Activated T-cell treated with anti-CD3 and anti-CD28 coated beads for 1 hour (primary cell): ENCODE measurements at regions not wholly inside any gene's neighbourhood (a gene's known extent, or its start where the extent isn't known, plus 50 kb on each side); places are given as distances from the start of the nearest gene placed in this dataset.

Source experiments
- DNase-seq: peaks from one replicate; pipeline ENCODE4 v3.0.0-alpha.2; 2020; ENCODE audit warnings: low read depth

DNA sequence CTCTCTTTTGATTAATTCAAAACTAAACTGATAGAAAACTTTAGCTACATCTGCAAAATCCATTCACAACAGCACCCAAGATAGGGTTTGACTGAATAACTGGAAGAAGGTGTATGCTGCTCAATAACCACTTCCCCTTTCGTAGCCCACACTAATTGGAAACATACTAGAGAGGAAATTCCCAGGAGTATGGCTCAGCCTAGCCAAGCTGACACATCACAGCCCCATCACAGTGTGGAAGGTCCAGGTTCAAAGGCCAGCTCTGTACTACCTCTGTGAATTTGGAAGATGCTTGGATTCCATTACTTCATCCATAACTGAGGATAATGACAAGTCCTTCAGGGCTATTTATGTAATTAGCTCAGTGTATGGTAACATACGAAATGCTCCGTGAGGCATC lies 185.4 kb downstream of the FBXO15 start:
- no peak for DNase-seq

DNA sequence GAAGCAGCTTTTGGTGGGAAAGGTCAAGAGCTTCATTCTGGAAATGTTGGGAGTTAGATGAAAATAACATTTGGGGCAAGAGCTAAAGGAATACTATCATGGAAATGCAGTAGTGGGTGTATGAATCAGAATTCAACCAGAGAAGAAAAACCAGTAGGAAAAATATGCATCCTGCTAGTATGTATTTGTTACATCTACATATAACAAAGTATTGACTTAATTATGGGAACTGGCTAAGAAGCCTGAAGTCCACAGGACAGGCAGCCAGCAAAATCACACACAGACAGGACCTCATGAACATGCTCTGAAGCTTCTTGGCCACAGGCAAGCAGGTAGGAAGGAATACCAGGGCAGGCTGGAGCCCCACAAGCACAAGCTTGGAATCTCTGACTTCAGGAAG lies 185.8 kb downstream of the FBXO15 start:
- DNase-seq, result no peak

DNA sequence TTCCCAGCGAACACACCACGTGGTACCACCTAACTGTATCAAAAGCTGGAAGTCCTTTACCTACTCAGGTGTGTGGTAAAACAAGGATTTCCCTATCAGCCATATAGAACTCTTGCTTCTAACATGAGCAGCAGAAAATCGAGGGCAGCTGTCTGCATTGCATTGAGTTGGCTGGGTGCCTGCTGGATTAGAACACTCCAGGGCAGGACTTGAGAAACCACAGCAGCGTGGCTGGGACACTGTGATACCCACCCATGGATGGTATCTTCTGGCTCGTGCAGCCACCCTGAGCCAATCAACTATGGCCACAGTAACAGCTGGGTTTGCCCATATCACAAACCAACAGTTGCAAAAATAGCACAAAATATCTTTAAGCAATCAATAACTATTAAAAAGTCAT lies 188.3 kb downstream of the FBXO15 start:
- no peak for DNase-seq

DNA sequence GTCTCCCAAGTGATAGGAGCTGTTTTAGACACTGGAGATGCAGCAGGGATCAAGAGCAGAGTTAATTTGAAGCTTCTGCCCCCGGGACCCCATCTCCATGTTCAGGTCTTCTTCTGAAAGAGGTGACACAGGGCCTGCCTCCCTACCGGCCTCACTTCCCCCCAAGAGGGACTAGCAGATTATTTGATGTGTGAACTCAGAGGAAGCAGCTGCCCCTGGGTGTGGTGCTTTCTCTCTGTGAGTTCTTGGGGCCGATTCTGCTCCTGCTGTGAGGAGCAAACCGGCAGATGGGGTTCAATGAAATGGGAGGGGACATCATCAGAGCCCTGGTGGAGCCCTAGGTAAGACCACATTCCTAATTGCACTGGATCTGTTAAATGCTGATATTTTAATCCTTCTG lies 193.4 kb downstream of the FBXO15 start:
- DNase-seq, result no peak

DNA sequence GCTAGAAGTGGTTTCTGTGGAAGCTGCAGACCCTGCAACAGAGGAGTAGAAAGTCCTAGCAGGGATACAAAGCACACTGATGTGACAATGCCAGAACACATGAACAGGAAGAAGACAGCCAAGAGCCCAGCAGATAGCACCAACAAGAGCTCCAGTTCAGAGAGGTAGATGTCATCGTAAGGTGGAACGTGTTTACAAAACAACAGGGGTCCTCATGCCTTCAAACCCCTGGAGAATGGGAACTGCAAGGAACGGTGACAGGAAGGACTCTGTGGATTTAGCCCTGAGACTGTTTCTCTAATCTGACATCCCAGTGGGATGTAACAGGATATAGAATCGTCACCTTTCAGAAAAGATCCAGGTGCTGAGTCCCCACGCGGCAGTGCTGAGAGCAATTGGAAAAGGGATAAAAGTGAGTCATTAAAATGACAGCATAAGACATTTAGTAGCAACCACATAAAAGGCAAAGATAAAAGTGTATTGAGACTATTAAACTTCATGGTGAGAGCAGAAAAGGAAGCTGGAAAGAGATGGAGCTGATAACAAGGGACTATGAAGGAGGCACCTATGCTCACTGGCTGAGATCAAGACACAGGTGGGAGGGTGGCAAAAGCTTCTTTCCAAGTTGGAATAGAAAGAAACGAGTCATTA lies 195.2 kb downstream of the FBXO15 start:
- DNase-seq, result no peak

DNA sequence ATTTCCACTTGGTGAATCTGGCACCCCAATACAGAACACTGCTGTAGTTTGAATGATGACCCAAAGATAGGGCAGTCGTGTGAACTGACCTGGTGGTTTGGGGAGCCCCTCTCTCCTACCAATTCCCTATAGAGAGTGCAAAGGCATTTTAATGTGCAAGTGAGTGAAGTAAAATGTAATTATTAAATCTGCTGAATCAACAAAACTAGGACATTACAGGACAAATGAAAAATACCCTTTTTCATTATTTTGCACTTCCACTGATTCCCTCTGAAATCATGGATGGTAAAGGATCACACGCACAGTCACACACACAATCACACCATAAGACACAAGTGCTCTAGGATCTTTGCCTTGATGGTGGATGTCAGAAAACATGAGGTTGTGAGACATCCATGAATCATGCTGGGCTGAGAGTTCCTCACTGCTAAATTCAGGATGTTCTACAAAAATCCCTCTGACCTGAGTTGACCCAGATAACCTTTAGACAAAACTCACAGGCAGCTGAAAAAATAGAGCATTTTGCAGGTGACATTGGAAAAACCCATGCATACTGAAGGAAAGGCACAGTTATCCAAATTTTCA lies 197.4 kb downstream of the FBXO15 start:
- no peak for DNase-seq

DNA sequence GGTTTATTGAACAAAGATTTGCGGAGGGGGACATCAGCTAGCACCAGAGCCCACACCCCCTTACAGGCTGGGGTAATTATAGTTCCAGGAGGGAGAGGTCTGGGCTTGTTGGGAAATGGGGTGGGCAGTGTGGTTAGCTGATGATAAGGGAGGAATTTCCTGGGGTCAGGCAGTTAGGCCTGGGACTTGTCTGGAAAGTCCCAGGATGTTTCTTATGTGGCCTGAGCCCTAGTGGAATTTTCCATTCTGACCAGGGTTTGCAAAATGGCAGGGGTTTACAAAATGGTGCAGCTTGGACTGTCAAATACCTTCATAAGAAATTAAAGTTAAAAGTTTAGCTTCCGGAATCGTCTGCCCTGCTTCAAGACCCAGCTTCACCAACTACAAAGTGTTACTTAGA lies 199.1 kb downstream of the FBXO15 start:
- no peak for DNase-seq

DNA sequence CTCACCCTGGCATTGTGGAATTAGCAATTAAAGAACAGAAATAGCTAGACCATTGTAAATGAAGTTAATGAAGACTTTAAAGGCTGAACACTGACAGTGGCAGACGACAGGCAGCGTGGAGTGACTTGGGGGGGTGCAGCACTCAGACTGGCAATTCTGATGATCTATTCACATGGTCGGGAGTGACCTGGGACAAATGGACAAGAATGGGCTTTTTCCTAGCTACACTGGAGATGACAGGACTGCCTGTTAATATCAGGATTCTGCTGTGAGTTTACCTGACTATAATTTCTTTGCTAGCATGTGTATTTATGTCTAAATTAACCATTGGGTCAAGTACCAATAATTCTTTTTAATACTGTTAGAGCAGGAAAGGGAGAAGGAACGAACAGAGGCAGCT lies 199.6 kb downstream of the FBXO15 start:
- no peak for DNase-seq

DNA sequence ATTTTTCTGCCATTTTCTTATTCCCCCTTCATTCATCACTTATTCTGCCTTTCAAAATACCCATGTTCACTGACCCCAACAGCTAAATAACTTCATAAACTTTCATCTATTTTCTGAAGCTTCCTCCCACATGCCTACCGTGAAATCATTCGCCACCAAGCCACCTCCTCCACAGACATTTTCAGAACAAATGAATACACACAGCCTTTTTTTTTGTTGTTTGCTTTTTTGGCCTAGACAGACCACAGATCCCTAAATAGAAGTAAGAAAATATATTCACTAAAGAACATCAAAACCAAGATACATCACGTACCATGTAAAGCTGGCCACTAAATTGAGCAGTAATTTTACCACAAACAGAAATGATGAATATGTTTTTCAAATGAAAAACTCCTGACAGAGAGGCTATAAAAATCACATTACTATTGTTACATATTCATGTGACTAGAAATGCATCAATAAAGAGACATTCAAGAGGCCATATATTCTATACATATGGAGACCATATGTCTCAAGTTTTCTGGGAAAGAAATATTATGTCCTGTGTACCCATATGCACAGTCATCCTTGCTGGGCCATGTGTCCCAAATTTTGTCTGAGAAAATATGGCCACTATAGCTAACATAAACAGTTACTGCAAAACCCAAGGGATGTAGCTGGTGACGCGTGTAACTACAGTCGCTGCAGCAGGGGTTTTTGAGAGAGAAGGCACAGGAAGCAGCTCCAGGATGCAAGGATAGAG lies 200.3 kb downstream of the FBXO15 start:
- no peak for DNase-seq

DNA sequence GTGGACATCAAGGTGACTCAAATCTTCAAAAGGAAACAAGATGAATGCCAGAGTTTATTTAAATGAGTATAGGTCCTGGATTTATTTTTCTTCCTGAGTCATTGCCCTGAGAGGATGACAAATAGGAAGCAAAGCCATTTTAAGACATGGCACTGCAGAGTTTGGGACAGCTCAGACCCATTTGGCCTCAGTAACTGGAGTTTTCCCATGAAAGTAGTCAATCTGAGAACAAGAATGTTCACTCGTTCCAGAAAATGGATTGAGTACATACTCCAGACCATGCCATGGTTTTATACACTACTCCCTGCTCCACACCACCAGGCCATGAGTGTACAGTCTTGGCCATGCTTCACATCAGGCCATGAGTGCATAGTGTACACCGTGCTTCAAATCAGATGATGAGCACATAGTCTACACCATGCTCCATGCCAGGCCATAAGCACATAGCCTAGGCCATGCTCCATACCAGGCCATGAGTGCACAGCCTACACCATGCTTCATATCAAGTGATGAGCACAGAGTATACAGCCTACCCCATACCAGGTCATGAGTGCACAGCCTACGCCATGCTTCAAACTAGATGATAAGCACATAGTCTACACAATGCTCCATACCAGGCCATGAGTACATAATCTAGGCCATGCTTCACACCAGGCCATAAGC lies 202.4 kb downstream of the FBXO15 start:
- DNase-seq, result no peak

DNA sequence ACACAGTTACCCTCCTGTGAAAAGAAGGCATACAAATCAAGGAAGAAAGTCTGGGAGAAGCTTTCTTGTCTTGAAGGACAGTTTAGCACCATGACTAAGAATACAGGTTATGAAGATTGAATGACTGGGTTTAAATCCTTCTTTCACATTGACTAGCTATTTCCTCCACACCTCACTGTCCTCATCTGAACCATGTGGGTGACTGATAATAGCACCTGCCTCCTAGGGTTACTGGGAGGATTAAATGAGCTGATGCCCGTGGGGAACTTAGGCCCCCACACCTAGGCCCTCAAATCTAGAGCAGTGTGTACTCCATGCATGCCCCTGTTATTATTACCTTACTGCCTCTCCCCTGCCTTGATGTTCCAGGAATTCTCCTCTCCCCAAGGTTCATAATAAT lies 202.9 kb downstream of the FBXO15 start:
- no peak for DNase-seq

DNA sequence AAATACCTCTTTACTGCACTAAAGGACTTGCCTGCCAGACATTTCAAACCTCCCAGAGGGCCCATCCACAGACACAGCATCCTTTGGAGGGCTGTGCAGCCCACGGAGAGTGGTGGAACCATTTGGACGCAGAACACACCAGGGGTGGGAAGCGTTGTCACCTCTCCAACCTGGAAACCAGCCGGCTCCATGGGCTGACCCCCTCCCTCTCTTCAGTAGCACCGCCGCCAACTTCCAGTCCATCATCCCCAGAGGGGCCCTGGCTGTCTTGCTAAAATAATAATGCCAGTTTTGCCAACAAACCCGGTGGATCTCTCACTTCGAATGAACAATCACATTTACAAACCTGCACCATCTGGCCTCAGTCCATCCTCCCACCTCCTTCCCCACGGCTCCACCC lies 203.9 kb downstream of the FBXO15 start:
- no peak for DNase-seq

DNA sequence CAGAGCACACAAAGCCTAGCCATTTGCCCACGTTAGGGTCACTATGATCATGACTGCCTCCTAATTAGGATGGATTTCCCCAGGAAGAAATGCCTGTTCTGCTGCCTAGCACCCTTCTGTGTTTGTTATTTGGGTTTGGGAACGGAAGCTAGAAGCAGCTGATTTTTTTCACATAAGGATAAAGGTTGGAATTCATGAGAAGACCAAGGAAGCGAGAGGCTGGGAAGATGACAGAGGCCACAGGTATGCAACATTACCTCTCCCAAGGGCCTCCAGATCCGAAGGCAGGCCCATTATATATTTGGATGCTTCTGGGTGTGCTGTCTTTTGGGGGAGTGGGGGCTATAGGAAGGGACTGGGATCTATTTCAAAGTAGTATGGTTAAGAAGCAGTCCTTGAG lies 204.7 kb downstream of the FBXO15 start:
- no peak for DNase-seq

DNA sequence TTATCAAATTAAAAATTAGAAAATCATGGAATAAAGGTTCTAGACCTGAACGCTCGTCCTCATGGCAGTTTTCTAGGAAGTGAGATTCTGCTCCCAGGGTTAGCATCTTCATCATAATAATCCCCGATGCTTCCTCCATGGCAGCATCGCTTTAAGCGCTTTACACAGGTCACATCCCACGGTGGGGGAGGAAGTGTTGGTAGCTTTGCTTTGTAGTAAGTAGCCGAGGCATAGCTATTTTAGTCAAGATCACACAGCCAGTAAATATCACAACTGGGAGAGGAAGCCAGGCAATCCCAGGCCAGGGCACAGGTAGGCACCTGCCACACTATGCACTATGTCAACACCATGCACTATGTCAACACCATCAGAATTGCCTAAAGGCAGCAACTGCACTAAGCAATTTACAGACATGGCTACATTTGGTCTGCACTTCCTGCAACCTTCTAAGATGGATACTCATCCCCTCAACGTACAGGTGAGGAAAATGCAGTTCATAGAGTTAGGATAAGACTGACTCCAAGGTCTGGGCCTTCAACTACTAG lies 205.5 kb downstream of the FBXO15 start:
- no peak for DNase-seq

DNA sequence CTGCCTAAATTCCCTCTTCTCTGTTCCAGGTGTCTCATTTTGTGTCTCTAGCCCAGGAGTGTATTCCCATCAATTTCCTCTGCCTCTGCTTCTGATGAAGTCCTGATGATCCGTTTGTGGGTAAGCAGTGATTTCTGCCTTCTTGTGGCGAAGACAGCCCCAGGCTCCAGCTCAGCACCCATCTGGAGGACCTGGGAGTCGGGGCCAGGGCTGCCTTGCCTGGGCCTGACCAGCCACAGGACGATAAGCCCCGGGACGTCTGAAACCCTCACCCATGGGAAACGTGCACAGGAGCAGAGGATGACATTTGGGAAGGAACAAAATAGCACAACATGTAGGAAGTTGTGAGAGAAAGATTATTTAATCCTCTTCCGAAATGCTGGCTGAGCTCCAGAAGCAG lies 206.9 kb downstream of the FBXO15 start:
- no peak for DNase-seq

DNA sequence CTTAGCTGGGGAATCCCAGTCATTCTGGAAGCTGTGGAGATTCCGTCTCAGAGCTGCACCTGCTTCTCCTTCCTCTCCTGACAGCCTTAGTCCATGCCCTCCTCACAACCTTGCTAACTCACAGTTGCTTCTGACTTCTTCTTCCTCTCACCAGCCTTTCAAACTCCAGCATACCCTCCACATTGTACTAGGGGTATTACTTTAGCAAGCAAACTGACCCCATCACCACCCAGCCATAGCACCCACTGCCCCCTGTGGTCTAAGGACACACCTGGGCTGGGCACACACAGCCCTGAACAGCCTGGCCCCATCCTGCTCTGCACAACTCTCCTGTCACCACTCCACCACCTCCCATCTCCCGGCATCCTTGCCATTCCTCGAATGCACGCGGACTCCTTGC lies 208.2 kb downstream of the FBXO15 start:
- no peak for DNase-seq

DNA sequence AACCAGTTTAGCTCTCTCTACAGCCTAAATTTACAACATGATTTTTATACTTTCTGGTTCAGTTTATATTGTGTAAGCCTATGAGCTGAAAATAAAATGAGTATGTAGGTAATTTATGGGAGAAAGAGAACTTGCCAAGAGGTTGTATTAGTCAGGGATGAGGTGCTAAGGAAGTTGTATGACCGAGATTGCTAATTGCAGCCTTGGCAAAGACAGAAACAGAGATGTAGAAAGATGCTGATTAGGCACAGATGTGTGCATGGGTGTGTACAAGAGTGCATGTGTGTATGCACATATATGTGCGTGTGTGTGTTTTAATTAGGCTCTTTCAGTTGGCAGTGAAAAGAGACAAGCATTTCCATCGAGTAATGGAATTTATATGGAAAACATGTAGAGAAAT lies 213.9 kb downstream of the FBXO15 start:
- no peak for DNase-seq

DNA sequence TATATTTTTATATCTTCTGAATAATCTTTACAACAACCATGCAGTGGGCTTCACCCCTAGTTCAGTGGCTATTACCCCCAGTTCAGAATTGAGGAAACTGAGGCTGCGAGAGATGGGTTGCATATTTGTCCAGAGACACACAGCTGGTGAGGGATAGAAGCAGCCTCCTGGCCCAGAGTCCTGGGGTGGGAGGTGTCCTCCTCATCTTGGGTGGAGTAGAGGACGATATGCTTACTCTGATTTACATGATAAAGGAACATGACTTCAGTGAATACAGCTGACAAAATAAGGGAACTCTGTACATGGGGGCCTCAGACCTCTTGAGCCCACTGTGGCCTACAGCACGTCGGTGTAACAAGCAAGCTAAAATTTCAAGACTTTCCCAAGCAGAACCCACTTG lies 214.7 kb downstream of the FBXO15 start:
- no peak for DNase-seq

DNA sequence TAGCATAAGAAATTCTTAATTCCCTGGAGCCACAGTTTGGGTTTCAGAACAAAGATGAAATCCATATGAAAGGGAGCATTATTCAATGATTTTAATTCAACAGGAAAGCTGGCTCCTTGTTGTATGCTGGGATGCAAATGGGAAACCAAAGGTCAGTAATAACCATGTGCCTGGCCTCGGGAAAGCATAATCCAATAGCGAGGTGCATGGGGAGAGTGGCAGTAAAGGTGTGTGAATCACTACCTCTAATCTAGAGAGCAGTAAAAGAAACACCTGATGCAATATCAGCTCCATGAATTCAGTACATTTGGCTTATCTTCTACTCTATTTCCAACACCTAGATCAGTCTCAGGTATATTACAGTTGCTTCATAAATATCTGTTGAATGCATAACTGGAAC lies 220.1 kb downstream of the FBXO15 start:
- DNase-seq, result no peak

DNA sequence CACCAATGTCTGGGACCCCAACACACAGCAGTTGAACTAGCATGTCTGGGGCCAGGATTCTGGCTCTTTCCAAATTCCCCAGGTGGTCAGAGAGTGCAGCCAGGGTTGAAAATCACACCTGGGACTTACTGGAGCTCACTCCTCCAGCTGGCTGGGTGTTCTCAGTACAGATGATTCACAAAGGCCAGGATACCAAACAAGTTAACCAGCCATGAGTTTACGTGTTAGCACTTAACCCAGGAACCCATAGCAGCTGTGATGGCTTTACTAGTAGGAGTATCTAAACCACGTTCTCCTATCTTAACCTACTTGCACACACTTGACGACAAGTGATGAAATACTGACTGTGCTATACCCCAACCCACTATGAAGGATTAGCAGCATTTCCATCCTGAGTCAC lies 222.8 kb downstream of the FBXO15 start:
- DNase-seq, result no peak

DNA sequence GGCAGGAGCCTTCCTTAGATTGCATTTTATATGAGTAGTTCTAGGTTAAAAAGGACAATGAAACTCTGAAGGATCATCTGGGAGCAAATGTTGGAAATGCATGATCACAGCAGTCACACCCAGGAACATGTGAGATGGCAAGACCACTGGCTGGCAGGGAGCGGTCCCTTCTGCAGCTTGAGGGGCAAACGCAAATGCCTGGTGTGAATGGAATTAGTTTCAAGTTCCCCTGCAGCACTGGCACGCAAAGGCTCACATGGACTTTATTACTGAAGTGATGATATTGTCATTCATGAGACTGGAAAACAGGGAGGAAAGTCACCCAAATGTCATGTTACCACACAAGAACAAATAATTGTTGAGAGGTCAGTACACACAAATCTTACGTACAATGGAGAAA lies 223.3 kb downstream of the FBXO15 start:
- DNase-seq, result no peak

DNA sequence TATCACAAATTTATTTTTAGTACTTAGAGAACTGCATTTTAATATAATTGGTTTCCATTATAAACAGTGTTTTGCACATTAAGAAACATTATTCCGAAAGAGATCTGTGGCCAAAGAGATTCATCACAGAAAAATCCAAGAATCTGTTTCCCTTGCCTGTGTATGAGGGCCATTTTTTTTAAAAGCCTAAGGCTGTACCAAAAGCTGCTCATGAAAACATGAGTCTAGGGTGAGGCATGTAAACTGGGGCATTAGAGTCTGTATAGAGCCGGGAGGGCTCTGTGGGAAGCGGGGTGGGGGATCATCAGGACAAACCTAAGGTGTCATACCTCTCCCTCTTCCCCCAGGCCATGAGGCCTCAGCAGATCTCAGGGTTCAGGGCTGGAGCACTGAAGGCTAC lies 223.8 kb downstream of the FBXO15 start:
- no peak for DNase-seq

DNA sequence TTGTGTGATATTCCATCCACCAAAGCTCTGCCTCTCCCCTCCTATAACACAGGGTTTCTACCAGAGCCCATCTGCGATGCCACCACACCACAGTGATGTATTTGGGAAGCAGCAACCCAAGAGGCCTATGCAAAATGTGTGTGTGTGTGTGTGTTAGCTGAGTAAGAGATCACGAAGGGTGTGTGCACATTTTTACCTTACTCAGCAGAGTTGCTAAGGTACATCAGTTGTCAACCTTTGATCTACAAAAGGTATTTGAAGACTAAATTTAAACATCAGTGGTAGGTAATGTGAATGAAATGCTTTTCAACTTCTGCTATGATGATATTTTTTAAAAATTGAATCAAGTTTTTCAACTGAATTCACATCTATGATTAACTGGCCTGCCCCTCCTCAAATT lies 227.6 kb downstream of the FBXO15 start:
- no peak for DNase-seq
